Vagina (tissue), 2 donors: ENCODE measurements at regions not wholly inside any gene's neighbourhood (a gene's known extent, or its start where the extent isn't known, plus 50 kb on each side); places are given as distances from the start of the nearest gene placed in this dataset.

Source experiments
- DNase-seq, 2 donors: peaks; one replicate each; pipeline ENCODE4 v3.0.0-alpha.2; 2017; ENCODE audit errors: extremely low spot score in 2 of 2
- H3K27ac ChIP-seq: fragments of 200-600 bp; sonication (generic); one replicate; pipeline ENCODE4 v1.5.1; 2019
- H3K27me3 ChIP-seq: fragments of 200-600 bp; sonication (generic); one replicate; pipeline ENCODE4 v1.5.1; 2019
- H3K36me3 ChIP-seq, 2 donors: fragments of 200-600 bp; sonication (generic); one replicate each; pipeline ENCODE4 v1.5.1; 2017 to 2019
- H3K4me1 ChIP-seq: fragments of 200-600 bp; sonication (generic); one replicate; pipeline ENCODE4 v1.5.1; 2019
- H3K4me3 ChIP-seq, 2 donors: fragments of 200-600 bp; sonication (generic); 1 replicate in 1 of 2; 2 replicates in 1 of 2; pipeline ENCODE4 v1.5.1; 2016 to 2019
- H3K9me3 ChIP-seq: fragments of 200-600 bp; sonication (generic); one replicate; pipeline ENCODE4 v1.5.1; 2019
- CTCF ChIP-seq, 3 experiments: fragments of 450-650 bp in 2 of 3; fragments of 200-600 bp in 1 of 3; sonication (generic) in 1 of 3; IDR thresholded peaks; one replicate each; pipeline ENCODE4 v1.5.1; 2017 to 2019; ENCODE audit warnings: antibody characterized with exemption in 3 of 3, mild to moderate bottlenecking in 2 of 3, moderate library complexity in 2 of 3
- POLR2A ChIP-seq, 2 donors: fragments of 450-650 bp; IDR thresholded peaks; one replicate each; pipeline ENCODE4 v1.6.1; 2017; ENCODE audit warnings: antibody characterized with exemption in 2 of 2, mild to moderate bottlenecking in 2 of 2, moderate library complexity in 2 of 2
- POLR2AphosphoS5 ChIP-seq, 2 donors: sonication (generic); formaldehyde crosslinking; IDR thresholded peaks; one replicate each; pipeline ENCODE4 v1.9.0; 2017; ENCODE audit warnings: antibody characterized with exemption in 2 of 2, mild to moderate bottlenecking in 2 of 2, low read depth in 1 of 2; ENCODE audit not compliant: insufficient read depth in 1 of 2
- intact Hi-C: fragments of 100-400 bp; cut with DNase I; formaldehyde crosslinking; loops from one replicate; pipeline ENCODE4 v1.15.1; 2023

- H3K36me3 ChIP-seq, result no peaks in the 10 kb centered on the region
- no peaks in the 10 kb centered on the region for H3K27me3 ChIP-seq
- DNase-seq, result no peak
- intact Hi-C loops, result no loop called here
- H3K9me3 ChIP-seq, result no peaks in the 10 kb centered on the region
- TF ChIP-seq CTCF (IDR thresholded peaks at IDR 0.05) (no peak), POLR2A (IDR thresholded peaks at IDR 0.05) (no peak), POLR2AphosphoS5 (IDR thresholded peaks at IDR 0.05; ENCODE audit: insufficient read depth in 1 of 2, low read depth in 1 of 2) (no peak)
- no peaks in the 10 kb centered on the region for H3K4me1 ChIP-seq
- no peak overlapping the region for H3K27ac ChIP-seq
- H3K4me3 ChIP-seq, result no peak overlapping the region
Observed at GRCh38 chr5:3163626-3164025, 412.1 kb upstream of the IRX2 start.

- H3K4me1 ChIP-seq, result no peaks in the 10 kb centered on the region
- intact Hi-C loops, result no loop called here
- no peaks in the 10 kb centered on the region for H3K9me3 ChIP-seq
- TF ChIP-seq POLR2A (IDR thresholded peaks at IDR 0.05), result no peak
- TF ChIP-seq CTCF (IDR thresholded peaks at IDR 0.05), result no peak
- no peak for TF ChIP-seq POLR2AphosphoS5 (IDR thresholded peaks at IDR 0.05; ENCODE audit: insufficient read depth in 1 of 2, low read depth in 1 of 2)
- no peaks in the 10 kb centered on the region for H3K27me3 ChIP-seq
- H3K4me3 ChIP-seq, result no peak overlapping the region
- H3K36me3 ChIP-seq, result no peaks in the 10 kb centered on the region
- no peak overlapping the region for H3K27ac ChIP-seq
- no peak for DNase-seq
Observed at GRCh38 chr5:3161672-3162071, 410.2 kb upstream of the IRX2 start.

- Histone ChIP-seq H3K4me1 (no peaks in the 10 kb centered on the region), H3K36me3 (no peaks in the 10 kb centered on the region), H3K4me3 (no peak overlapping the region), H3K27ac (no peak overlapping the region), H3K9me3 (no peaks in the 10 kb centered on the region), H3K27me3 (no peaks in the 10 kb centered on the region)
- intact Hi-C loops, result no loop called here
- TF ChIP-seq CTCF (IDR thresholded peaks at IDR 0.05), result no peak
- TF ChIP-seq POLR2AphosphoS5 (IDR thresholded peaks at IDR 0.05; ENCODE audit: insufficient read depth in 1 of 2, low read depth in 1 of 2), result no peak
- TF ChIP-seq POLR2A (IDR thresholded peaks at IDR 0.05), result no peak
- DNase-seq, result no peak
Observed at GRCh38 chr5:3157214-3157613, 405.7 kb upstream of the IRX2 start.

GRCh38 chr5:3155717-3156116 lies 404.2 kb upstream of the IRX2 start:
- intact Hi-C loops, result no loop called here
- DNase-seq, result no peak
- Histone ChIP-seq H3K36me3 (no peaks in the 10 kb centered on the region), H3K4me3 (no peak overlapping the region), H3K27ac (no peak overlapping the region), H3K9me3 (no peaks in the 10 kb centered on the region), H3K27me3 (no peaks in the 10 kb centered on the region), H3K4me1 (no peaks in the 10 kb centered on the region)
- TF ChIP-seq CTCF (IDR thresholded peaks at IDR 0.05) (no peak), POLR2AphosphoS5 (IDR thresholded peaks at IDR 0.05; ENCODE audit: insufficient read depth in 1 of 2, low read depth in 1 of 2) (no peak), POLR2A (IDR thresholded peaks at IDR 0.05) (no peak)

GRCh38 chr5:3155046-3155445 lies 403.6 kb upstream of the IRX2 start:
- intact Hi-C loops, result no loop called here
- Histone ChIP-seq H3K4me3 (no peak overlapping the region), H3K27me3 (no peaks in the 10 kb centered on the region), H3K9me3 (no peaks in the 10 kb centered on the region), H3K36me3 (no peaks in the 10 kb centered on the region), H3K4me1 (no peaks in the 10 kb centered on the region), H3K27ac (no peak overlapping the region)
- DNase-seq, result no peak
- TF ChIP-seq POLR2A (IDR thresholded peaks at IDR 0.05) (no peak), POLR2AphosphoS5 (IDR thresholded peaks at IDR 0.05; ENCODE audit: insufficient read depth in 1 of 2, low read depth in 1 of 2) (no peak), CTCF (IDR thresholded peaks at IDR 0.05) (no peak)
